GM21423 (cell line): ENCODE measurements at regions not wholly inside any gene's neighbourhood (a gene's known extent, or its start where the extent isn't known, plus 50 kb on each side); places are given as distances from the start of the nearest gene placed in this dataset.
"Not testable (repeated sequence)": the region's sequence is repeated elsewhere in the genome, so short reads cannot be mapped to it uniquely, and the experiment has no call there.

Experiments
- ATAC-seq: cut with Tn5 transposase; IDR thresholded peaks from one replicate; pipeline ENCODE4 v1.9.1; 2021; ENCODE audit warnings: mild to moderate bottlenecking, moderate library complexity; ENCODE audit not compliant: unreplicated experiment

DNA sequence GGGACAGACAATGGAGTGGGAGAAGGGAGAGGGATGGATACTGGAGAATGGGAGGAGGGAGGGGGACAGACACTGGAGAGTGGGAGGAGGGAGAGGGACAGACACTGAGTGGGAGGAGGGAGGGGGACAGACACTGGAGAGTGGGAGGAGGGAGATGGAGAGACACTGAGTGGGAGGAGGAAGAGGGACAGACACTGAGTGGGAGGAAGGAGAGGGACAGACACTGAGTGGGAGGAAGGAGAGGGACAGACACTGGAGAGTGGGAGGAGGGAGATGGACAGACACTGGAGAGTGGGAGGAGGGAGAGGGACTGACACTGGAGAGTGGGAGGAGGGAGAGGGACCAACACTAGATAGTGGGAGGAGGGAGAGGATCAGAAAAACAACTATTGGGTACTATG lies 426.7 kb upstream of the PMFBP1 start:
- ATAC-seq = no peak

DNA sequence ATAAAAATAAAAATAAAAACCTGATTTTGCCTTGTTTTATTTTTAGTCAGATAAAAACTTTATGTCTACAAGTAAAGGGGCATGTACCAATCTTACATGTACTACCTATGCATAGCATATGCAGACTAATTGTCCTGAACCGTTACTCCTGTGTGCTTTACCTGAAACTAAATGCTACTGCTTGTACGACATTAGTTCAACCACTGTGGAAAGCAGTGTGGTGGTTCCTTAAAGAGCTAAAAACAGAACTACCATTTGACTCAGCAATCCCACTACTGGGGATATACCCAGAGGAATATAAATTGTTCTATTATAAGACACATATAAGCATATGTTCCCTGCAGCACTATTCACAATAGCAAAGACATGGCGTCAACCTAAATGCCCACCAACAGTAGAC lies 426.0 kb upstream of the PMFBP1 start:
- ATAC-seq = no peak

DNA sequence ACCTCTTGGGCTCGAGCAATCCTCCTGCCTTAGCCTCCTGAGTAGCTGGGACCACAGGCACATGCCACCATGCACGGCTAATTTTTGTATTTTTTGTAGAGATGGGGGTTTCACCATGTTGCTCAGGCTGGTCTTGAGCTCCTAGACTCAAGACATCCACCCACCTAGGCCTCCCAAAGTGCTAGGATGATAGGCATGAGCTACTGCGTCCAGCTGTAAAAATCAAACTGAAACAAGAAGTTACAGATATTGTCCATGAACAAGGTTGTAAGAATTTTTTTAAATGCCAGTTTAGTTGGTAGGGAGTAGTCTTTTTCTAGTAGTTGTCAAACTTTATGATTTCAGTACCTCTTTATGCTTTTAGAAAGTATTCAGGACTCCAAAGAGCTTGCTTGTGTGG lies 424.4 kb upstream of the PMFBP1 start:
- no peak for ATAC-seq

DNA sequence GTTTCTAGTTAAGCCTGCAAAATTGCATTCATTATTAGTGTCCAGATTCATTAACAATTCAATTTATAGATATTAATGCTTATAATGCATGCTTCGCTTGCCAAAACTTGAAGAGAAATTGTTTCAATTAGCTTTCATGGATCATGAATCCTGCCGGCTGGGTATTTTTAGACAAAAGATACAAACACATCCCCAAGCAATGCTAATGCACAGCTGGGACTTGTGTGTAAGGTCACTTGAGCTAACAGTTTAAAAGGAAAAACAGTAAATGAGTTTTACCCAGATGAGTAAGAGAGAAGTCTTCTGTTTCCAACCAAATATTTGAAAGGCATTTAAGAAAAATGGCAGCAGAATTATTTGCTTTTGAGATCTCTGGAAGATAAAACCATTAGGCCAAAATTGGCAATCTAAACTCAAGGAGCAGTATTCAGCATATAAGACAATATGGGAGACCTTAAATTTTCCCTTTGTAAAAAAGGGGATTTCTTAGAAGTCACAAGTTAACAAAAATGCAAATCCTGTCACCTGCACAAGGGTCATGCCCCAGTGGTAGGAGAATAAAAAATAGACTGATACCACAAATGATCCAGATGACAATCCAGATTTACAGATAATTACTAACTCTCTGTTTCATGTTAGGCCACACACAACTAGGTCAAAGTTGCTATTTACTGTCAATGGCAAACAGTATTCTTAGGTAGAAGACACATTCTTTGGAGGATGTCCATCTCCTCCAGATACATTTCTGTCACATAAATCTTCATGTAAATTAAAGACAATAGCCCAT lies 418.4 kb upstream of the PMFBP1 start:
- ATAC-seq = peak; percentile 93

DNA sequence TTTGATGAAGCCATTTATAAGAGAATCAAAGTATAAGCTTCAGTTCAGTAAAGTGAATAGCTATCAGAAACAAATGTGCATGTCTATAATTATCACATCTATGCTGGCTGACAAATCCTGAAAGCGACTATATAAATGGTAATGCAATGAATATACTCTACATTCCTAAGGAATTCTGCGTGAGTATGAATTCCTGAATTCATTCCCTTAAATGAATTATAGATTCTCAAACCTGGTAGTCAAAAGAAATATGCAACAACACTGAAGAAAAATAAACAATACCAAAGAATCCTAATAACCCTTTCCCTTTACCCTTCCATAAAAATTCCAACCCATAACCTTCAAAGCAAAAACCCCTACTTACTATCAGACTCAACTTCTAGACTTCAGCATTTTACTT lies 416.6 kb upstream of the PMFBP1 start:
- no peak for ATAC-seq

DNA sequence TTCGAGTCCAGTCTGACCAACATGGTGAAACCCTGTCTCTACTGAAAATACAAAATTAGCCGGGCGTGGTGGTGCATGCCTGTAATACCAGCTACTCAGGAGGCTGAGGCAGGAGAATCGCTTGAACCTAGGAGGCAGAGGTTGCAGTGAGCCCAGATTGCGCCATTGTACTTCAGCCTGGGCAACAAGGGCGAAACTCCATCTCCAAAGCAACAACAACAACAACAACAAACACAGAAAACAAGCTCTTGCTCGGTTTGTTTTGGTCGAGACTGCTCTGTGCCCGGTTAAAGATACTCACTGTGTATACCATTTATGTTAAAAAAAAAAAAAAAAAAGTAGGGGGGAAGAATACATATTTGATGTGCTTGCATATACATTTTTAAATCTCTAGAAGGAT lies 406.1 kb upstream of the PMFBP1 start:
- not testable (repeated sequence) for ATAC-seq

DNA sequence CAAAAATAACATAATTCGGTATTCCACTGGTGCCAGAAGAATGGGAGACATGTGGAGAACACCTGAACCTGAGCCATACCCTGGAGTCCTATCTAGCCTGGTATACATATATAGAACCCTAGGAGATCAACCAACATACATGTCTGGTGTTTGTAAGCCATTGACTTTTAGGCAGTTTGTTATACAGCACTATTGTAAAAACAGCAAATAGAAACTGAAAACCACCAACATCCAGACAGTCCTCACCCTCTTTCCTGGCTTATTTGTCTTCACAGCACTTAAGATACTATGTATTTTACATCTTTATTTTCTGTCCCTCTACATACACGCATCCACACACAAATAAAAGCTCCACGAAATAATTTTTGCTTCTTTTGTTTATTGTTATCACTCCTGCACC lies 404.2 kb upstream of the PMFBP1 start:
- ATAC-seq = no peak

DNA sequence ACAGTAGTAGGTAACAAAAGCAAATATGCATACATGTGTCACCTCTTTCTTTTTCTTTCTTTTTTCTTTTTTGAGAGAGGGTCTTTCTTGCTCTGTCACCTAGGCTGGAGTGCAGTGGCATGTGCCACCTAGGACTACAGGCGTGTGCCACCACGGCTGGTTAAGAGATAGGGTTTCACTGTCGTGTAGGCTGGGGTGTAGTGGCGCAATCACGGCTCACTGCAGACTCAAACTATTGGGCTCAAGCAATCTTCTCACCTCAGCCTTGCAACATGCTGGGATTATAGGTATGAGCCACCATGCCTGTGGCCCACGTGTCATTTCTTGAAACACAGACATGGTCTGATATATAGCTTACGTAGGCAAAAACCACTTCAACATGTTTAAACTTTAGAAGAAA lies 397.7 kb upstream of the PMFBP1 start:
- ATAC-seq = no peak

DNA sequence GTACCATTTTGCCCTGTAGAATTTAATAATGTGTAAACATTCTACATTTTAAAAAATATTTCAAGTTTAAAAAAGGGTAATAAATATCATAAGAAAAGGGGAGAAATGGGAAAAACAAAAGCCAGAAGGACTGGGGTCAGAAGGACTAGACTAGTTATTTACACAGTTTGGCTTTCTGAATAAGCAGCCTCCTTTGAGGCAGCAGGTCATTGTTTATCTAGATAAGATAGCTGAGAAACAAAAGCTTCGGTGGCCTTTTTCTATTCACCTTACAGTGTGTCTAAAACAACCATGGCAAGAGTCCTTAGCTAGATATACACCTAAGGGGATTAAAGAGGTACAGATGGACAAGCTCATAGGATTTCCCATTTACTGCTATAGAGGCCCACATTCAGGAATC lies 396.5 kb upstream of the PMFBP1 start:
- no peak for ATAC-seq

DNA sequence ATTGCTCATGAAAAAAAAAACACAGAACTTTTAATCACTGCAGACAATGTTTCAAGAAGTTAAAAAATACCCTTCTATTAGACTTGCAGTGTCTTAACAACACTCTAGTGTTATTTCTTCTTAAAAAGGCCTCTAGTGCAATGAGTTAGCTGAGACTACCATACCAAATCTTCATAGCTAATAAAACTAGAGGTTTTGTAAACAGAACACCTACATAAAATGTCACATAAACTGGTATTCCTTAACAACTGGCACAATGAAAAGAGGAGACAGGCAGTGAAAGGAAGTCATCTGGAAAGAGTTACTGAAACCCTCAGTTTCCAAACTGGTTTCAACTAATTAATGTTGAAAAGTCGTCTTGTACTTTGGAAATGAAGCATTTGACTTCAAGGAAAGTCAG lies 394.2 kb upstream of the PMFBP1 start:
- ATAC-seq = no peak

DNA sequence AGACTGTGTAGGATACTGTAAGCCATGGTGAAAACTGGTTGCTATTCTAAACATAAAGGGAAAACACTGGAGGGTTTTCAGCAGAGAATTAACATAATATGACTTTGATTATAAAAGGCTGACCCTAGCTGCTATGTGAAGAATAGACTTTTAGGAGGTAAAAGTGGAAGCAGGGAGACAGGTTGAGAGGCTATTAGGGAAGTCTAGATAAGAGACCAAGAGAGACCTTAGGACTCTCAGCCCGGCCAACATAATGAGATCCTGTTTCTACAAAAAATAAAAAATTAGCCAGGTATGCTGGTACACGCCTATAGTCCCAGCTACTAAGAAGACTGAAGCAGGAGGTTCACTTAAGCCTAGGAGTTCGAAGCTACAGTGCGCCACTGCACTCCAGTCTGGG lies 393.2 kb upstream of the PMFBP1 start:
- ATAC-seq = no peak

DNA sequence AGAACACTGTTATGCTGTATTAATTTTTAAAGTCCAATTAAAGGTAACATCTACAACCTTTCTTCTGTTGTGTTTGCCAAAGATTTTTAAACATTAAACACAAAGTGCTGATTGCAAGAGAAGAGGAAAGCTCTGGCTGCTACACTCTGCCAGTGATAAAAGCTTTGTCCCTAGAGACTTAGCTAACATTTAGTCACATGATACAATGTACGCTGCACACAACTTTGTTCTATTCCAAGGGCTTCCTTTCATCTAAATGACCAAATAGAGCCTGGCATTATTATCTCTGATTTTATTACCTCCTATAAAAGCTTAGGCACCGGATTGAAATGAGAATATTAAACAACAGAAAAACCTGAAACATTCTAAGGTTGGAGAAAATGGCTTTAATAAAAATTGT lies 388.7 kb upstream of the PMFBP1 start:
- ATAC-seq = no peak

DNA sequence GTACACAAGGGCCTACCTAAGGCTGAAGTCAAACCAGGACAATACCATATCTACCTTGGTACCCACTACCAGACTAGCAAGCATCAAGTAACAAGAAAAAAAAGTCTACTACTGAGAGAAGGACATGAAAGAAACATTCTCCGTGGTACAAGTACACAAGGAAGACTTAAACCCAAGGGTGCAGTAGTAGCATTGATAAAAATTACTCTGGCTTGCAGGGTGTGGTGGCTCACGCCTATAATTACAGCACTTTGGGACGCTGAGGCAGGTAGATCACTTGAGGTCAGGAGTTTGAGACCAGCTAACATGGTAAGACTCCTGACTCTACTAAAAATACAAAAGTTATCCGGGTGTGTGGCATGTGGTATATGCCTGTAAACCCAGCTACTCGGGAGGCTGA lies 386.5 kb upstream of the PMFBP1 start:
- ATAC-seq = no peak

DNA sequence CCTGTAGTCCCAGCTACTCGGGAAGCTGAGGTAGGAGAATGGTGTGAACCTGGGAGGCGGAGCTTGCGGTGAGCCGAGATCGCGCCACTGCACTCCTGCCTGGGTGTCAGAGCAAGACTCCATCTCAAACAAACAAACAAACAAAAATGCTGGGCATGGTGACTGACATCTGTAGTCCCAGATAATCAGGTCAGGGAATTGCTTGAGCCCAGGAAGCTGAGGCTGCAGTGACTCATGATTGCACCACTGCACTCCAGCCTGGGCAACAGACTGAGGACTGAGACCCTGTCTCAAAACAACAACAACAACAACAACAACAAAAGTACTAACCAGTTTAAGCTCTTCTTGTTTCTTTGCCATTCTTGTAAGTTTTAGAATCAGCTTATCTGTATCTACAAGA lies 383.0 kb upstream of the PMFBP1 start:
- ATAC-seq = no peak

DNA sequence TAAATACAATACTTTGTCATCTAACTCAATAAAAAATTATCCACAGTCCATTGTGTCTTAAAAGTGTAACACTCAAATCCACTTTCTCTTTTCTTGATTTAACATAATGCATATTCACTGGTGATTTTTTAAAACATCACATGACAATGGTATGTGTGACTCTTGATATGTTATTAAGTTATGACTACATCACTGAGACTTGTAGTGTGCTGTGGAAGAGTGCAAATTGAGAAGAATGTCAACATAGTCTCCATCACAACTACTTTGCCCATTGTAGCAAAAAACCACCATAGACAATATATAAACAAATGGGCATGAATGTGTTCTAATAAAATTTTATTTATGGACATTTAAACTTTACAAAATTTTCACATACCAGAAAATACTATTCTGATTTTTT lies 380.7 kb upstream of the PMFBP1 start:
- ATAC-seq = no peak

DNA sequence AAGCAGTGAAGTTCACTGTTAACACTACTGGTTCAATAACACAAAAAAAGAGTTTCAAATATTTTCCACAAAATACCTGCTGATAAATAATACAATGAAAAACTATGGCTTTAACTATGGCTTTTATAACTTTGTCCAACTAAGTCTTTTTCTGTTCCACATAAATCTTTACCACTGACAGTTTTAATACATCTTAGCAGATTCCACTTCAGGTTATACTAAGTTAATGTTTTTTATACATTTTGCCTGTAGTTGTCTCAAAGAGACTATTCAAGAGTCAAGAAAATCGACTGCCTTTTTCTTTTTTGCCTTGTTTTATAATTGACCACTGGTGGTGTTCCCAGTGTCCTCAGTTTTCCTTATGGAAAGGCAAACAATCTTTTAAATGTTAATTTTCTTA lies 379.7 kb upstream of the PMFBP1 start:
- no peak for ATAC-seq

DNA sequence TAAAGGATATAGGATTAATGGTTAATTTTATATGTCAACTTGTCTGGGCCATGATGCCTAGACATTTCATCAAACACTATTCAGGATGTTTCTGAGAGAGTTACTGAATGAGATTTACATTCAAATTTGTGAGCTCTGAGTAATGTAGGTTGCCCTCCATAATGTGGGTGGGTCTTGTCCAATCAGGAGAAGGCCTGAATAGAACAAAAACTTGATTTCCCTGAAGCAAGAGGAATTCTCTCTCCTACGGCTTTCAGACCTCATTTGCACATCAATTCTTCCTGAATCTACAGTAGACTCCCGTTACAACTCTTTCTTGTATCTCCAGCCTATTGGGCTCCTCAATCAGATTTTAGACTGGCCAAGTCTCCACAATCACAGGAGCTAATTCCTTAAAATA lies 377.9 kb upstream of the PMFBP1 start:
- ATAC-seq = no peak

DNA sequence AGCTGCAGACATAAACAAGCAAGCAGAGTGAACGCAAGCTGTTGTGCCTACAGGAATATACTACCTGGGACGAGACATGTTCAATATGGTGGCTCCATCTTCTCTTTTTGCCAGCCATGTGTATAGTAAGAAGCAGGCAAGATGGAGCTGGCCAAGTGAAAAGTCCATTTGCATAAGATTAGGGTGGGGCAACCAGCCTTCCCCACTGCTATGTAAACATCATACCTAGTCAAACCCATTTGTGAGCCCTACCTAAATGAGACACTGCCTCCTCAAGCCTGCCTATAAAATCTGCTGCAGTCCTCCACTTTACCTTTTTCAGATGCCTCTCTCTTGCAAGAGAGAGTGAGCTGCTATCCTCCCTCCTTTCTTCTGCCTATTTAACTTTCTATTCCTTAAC lies 370.1 kb upstream of the PMFBP1 start:
- ATAC-seq = no peak

DNA sequence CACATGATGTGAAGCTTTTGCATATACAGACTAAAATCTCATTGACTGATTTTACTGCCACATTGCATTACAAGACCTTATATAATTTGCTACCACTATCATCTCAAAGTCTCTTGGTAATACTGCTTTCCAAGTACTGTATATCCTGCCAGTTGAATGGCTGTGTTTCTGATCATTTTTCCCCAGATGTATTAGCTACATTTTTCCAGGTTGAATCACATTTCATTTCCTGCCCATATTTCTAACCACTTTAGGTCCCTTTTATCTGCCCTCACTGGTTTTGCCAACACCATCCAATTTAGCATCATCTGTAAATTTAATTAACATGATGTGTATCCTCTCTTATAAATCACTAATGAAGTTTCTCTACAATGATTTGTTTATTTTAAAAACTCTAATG lies 365.7 kb upstream of the PMFBP1 start:
- ATAC-seq = no peak

DNA sequence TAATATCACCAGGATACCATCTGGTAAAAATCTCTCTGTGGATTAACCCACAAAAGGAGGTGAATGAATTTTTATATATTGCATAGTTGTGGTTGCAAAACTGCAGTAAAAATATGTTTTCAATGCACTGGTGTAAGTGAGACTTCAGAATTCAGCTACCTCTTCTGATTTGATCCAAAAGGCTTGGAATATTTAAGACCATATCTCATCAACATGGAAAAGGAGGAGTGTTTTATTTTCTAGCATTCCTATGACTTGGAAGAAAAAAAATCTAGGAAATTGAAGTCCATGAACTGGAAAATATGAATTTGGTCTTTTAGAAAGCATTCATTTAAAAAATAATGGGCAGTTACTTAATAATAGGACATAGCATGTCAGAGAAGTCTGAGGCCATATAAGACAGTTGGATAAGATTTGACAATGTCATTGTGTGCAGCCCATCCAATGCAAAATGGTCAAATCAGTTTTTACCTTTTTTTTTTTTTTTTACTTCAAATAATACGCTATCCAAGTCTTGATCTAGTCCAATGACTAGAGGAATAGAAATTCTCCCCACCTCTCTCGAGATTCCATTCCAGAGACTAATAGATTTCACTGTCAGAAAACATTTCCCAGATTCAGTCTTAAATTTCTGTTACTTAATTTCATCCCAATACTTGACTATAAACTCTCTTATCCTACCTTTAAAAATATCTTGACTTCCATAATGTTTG lies 364.9 kb upstream of the PMFBP1 start:
- no peak for ATAC-seq

DNA sequence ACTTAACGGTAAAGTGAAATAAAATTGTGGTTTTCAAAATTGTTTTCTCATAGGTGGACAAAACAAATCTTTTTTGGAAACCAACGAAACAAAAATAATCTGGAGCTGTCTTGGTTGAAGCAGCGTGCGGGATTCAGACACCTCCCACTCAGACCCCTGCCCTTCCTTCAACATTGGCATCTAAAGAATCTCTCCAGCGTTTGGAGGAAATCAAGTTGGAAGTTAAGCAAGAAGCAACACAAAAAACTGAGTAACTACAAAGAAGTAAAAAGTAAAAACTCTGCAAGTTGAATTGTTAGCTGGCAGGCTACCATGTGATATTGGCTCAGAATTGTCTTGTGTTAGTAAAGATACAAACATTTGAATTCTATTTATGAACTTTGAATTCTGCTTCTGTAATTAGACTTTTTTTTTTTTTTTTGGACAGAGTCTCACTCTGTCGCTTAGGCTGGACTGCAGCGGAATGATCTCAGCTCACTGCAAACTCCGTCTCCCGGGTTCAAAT lies 361.0 kb upstream of the PMFBP1 start:
- ATAC-seq = no peak

DNA sequence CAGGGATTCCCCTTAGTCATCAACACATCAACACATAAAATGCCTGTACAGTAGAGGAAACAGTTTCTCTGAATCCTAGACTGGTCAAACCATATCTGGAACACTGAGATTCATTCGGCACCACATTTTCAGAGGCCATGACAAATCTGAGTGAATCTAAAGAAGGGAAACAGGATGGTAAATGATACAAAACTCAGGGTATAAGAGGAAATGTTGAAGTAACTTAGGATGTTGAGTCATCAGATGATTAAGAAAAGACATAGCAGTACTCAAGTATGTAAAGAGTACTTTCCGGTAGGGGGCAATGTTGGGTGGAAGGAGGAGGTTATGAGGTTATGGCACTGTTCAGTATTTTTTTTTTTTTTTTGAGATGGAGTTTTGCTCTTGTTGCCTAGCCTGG lies 358.5 kb upstream of the PMFBP1 start:
- ATAC-seq = no peak

DNA sequence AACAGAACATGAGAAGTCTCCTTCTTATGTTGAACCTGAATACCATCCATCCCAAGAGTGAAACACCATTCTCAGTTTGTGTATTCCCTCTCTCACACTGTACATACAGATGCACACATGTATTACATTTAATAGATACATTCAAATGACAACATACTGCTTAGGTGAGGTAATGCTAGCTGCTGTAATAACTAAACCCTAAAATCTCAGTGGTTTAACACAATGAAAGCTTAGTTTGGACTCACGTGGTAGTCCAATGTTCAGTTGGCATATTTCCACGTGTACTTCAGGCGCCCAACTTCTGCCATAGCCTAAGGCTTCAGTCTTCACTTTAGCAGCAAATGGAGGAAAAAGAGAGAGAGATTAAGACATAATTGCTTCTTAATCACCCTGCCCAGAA lies 351.1 kb upstream of the PMFBP1 start:
- ATAC-seq = no peak
